ENCODE measurements at regions not wholly inside any gene's neighbourhood (a gene's known extent, or its start where the extent isn't known, plus 50 kb on each side); places are given as distances from the start of the nearest gene placed in this dataset.

DNA sequence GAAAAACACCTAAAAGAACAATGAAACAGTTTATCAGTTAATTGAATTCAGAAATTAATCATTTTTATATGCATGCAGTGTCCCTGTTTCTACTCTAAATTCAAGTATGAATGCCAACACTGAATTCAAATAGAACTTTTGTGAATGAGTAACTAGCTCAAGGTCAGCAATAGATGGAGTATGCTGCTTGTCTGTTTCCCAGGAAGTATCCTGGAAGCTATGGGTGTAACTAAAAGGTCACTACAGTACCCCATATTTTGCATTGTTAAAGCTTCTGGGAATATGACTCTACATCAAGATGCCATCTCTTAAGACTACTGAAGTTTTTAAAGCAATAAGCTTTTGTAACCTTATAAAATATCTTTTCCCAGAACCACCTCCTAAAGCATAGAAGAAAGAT lies 681.4 kb upstream of the FBXO33 start:
- TF ChIP-seq YY1 (IDR thresholded peaks at IDR 0.05; ENCODE audit: insufficient read depth, insufficient read length) (no peak), SUZ12 (IDR thresholded peaks at IDR 0.05; ENCODE audit: extremely low read depth, insufficient read depth, insufficient read length) (no peak), ZNF274 (IDR thresholded peaks at IDR 0.05; ENCODE audit: low read depth, low read length) (no peak)
